Right lobe of liver (tissue), 6 donors: ENCODE measurements at regions not wholly inside any gene's neighbourhood (a gene's known extent, or its start where the extent isn't known, plus 50 kb on each side); places are given as distances from the start of the nearest gene placed in this dataset.

Source experiments
- ATAC-seq, 4 donors: fragments of 200-7000 bp; cut with Tn5 transposase; one replicate each; pipeline ENCODE4 v1.9.1; 2020; ENCODE audit warnings: mild to moderate bottlenecking in 4 of 4, moderate library complexity in 4 of 4
- DNase-seq, 3 donors: peaks; one replicate each; pipeline ENCODE4 v3.0.0-alpha.2; 2020
- H3K27ac ChIP-seq, 3 donors: fragments of 200-600 bp; one replicate each; pipeline ENCODE4 v1.8.0; 2022
- H3K27me3 ChIP-seq, 2 donors: fragments of 200-600 bp; one replicate each; pipeline ENCODE4 v1.8.0; 2022
- H3K36me3 ChIP-seq, 4 donors: fragments of 200-600 bp; sonication (generic) in 1 of 4; one replicate each; pipeline versions ENCODE4 v1.5.1 to v1.8.0; 2017 to 2022; ENCODE audit warnings: control low read depth in 1 of 4
- H3K4me1 ChIP-seq, 4 donors: fragments of 200-600 bp; sonication (generic) in 1 of 4; one replicate each; pipeline versions ENCODE4 v1.5.1 to v1.8.0; 2017 to 2022; ENCODE audit warnings: control low read depth in 1 of 4
- H3K4me3 ChIP-seq, 3 donors: fragments of 200-600 bp; one replicate each; pipeline ENCODE4 v1.8.0; 2022
- H3K9me3 ChIP-seq, 4 donors: fragments of 200-600 bp; sonication (generic) in 1 of 4; one replicate each; pipeline versions ENCODE4 v1.5.1 to v1.8.0; 2017 to 2022; ENCODE audit warnings: control low read depth in 1 of 4
- CTCF ChIP-seq, 4 donors: fragments of 200-600 bp in 3 of 4; fragments of 450-650 bp in 1 of 4; IDR thresholded peaks; one replicate each; pipeline versions ENCODE4 v1.5.1 to v1.8.0; 2016 to 2022; ENCODE audit warnings: antibody characterized with exemption in 4 of 4, mild to moderate bottlenecking in 2 of 4
- POLR2A ChIP-seq: fragments of 450-650 bp; IDR thresholded peaks from one replicate; pipeline ENCODE4 v1.6.1; 2017; ENCODE audit warnings: antibody characterized with exemption, mild to moderate bottlenecking
- WGBS: methylation state at CpG from one replicate; pipeline ENCODE4 v1.1.6; 2018; ENCODE audit warnings: low coverage, low lambda C conversion rate; ENCODE audit not compliant: insufficient coverage; ENCODE audit errors: missing lambda C conversion rate; 5-methylcytosine and 5-hydroxymethylcytosine counted together
- intact Hi-C, 2 donors: fragments of 100-400 bp; cut with DNase I; formaldehyde crosslinking; loops; one replicate each; pipeline versions ENCODE4 v1.11.2 to v1.14.1; 2022
- donor health status: DM: no; HTN: yes; CAD: no.
- donor health status: DM: no; HTN: no; CAD: no.
- donor health status: DM: no; HTN: no; CAD: no.
- donor health status: DM: no; HTN: yes; CAD: no.
- donor health status: DM: no; HTN: yes; CAD: no.

- TF ChIP-seq POLR2A (no peak), CTCF (IDR thresholded peaks at IDR 0.05) (no peak)
- ATAC-seq (no peak), DNase-seq (no peak)
- Histone ChIP-seq H3K9me3 (no peaks in the 10 kb centered on the region), H3K27me3 (no peaks in the 10 kb centered on the region), H3K36me3 (no peaks in the 10 kb centered on the region), H3K27ac (no peak overlapping the region), H3K4me3 (no peak overlapping the region), H3K4me1 (no peaks in the 10 kb centered on the region)
- WGBS: 43% methylated on average over 1 of the region's 1 CpG
- intact Hi-C loops: no loop called here
Observed at GRCh38 chr3:106640353-106640752, 736.9 kb upstream of the CCDC54 start.

GRCh38 chr3:106642161-106642560 lies 735.1 kb upstream of the CCDC54 start:
- intact Hi-C loops: no loop called here
- no peak for DNase-seq
- no peaks in the 10 kb centered on the region for H3K27me3 ChIP-seq
- no peak for TF ChIP-seq POLR2A
- no peak for TF ChIP-seq CTCF (IDR thresholded peaks at IDR 0.05)
- no peak for ATAC-seq
- no peaks in the 10 kb centered on the region for H3K9me3 ChIP-seq
- no peak overlapping the region for H3K4me3 ChIP-seq
- no peaks in the 10 kb centered on the region for H3K36me3 ChIP-seq
- H3K4me1 ChIP-seq: no peaks in the 10 kb centered on the region
- H3K27ac ChIP-seq: no peak overlapping the region

- TF ChIP-seq CTCF (IDR thresholded peaks at IDR 0.05) (no peak), POLR2A (no peak)
- Histone ChIP-seq H3K27ac (no peak overlapping the region), H3K4me1 (no peaks in the 10 kb centered on the region), H3K27me3 (no peaks in the 10 kb centered on the region), H3K36me3 (no peaks in the 10 kb centered on the region), H3K4me3 (no peak overlapping the region), H3K9me3 (no peaks in the 10 kb centered on the region)
- ATAC-seq (no peak), DNase-seq (peak in 1 of 3 donors; percentile 19)
- WGBS: no CpG with 5 or more reads among the region's 33 CpGs
- intact Hi-C loops: no loop called here
Observed at GRCh38 chr3:106643684-106644161, 733.5 kb upstream of the CCDC54 start.

- DNase-seq (no peak), ATAC-seq (no peak)
- no peak for TF ChIP-seq POLR2A
- TF ChIP-seq CTCF (IDR thresholded peaks at IDR 0.05): no peak
- no peaks in the 10 kb centered on the region for H3K36me3 ChIP-seq
- no peaks in the 10 kb centered on the region for H3K9me3 ChIP-seq
- no peaks in the 10 kb centered on the region for H3K27me3 ChIP-seq
- H3K4me3 ChIP-seq: no peak overlapping the region
- intact Hi-C loops: no loop called here
- WGBS: 53% methylated on average over 2 of the region's 2 CpGs
- no peaks in the 10 kb centered on the region for H3K4me1 ChIP-seq
- no peak overlapping the region for H3K27ac ChIP-seq
Observed at GRCh38 chr3:106673926-106674569, 703.2 kb upstream of the CCDC54 start.

- Histone ChIP-seq H3K9me3 (no peaks in the 10 kb centered on the region), H3K36me3 (no peaks in the 10 kb centered on the region), H3K4me3 (no peak overlapping the region), H3K27me3 (no peaks in the 10 kb centered on the region), H3K27ac (no peak overlapping the region), H3K4me1 (no peaks in the 10 kb centered on the region)
- TF ChIP-seq POLR2A (no peak), CTCF (IDR thresholded peaks at IDR 0.05) (no peak)
- 63% methylated on average over 2 of the region's 2 CpGs for WGBS
- DNase-seq (no peak), ATAC-seq (no peak)
- intact Hi-C loops: no loop called here
Observed at GRCh38 chr3:106675451-106675850, 701.8 kb upstream of the CCDC54 start.
